Astrocyte (in vitro differentiated cells and primary cell): ENCODE measurements at regions not wholly inside any gene's neighbourhood (a gene's known extent, or its start where the extent isn't known, plus 50 kb on each side); places are given as distances from the start of the nearest gene placed in this dataset.
A peak's percentile ranks its signal among the peaks of the same experiment; 100 is the strongest.

Source experiments
- DNase-seq: peaks from one replicate; pipeline ENCODE4 v3.0.0-alpha.2; 2010; ENCODE audit warnings: low read depth
- FAIRE-seq: peaks from 2 replicates; lab custom pipeline; 2011; peaks lifted over from hg19 to GRCh38; lab: Jason Lieb, UNC
- H2AFZ ChIP-seq: 2 replicates; pipeline ENCODE4 v1.6.0; 2012; ENCODE audit warnings: low read depth, low read length, inconsistent platforms
- H3K27ac ChIP-seq: 2 replicates; pipeline ENCODE4 v1.5.1; 2011; ENCODE audit warnings: low read depth, low read length, inconsistent platforms
- H3K27me3 ChIP-seq: 2 replicates; pipeline ENCODE4 v1.6.0; 2011; ENCODE audit warnings: low read length, inconsistent platforms; ENCODE audit not compliant: insufficient read depth
- H3K36me3 ChIP-seq: 2 replicates; pipeline ENCODE4 v1.5.1; 2011; ENCODE audit warnings: low read length, inconsistent platforms; ENCODE audit not compliant: insufficient read depth
- H3K4me1 ChIP-seq: 2 replicates; pipeline ENCODE4 v1.5.1; 2011; ENCODE audit warnings: low read length, inconsistent platforms; ENCODE audit not compliant: insufficient read depth
- H3K4me2 ChIP-seq: 2 replicates; pipeline ENCODE4 v1.6.0; 2012; ENCODE audit warnings: low read length, inconsistent platforms
- H3K4me3 ChIP-seq: 2 replicates; pipeline ENCODE4 v1.5.1; 2011; ENCODE audit warnings: low read depth, mild to moderate bottlenecking, low read length, inconsistent platforms; ENCODE audit not compliant: insufficient read depth
- H3K79me2 ChIP-seq: 2 replicates; pipeline ENCODE4 v1.6.0; 2012; ENCODE audit warnings: mild to moderate bottlenecking, low read length, inconsistent platforms; ENCODE audit not compliant: insufficient read depth
- H3K9ac ChIP-seq: 2 replicates; pipeline ENCODE4 v1.6.0; 2012; ENCODE audit warnings: mild to moderate bottlenecking, low read length, inconsistent platforms
- H3K9me3 ChIP-seq: 2 replicates; pipeline ENCODE4 v1.5.1; 2012; ENCODE audit warnings: low read depth, mild to moderate bottlenecking, low read length, inconsistent platforms; ENCODE audit not compliant: insufficient read depth
- H4K20me1 ChIP-seq: 2 replicates; pipeline ENCODE4 v1.6.0; 2012; ENCODE audit warnings: low read length, inconsistent platforms; ENCODE audit not compliant: insufficient read depth
- H3K27ac Mint-ChIP-seq: one replicate; pipeline ENCODE4 v1.8.0; 2021; ENCODE audit warnings: mild to moderate bottlenecking, mixed read lengths; ENCODE audit not compliant: unreplicated experiment
- H3K27me3 Mint-ChIP-seq: one replicate; pipeline ENCODE4 v1.8.0; 2021; ENCODE audit warnings: low read depth, mixed read lengths; ENCODE audit not compliant: unreplicated experiment
- H3K36me3 Mint-ChIP-seq: one replicate; pipeline ENCODE4 v1.8.0; 2021; ENCODE audit warnings: low read depth, mixed read lengths; ENCODE audit not compliant: unreplicated experiment
- H3K4me1 Mint-ChIP-seq: one replicate; pipeline ENCODE4 v1.8.0; 2021; ENCODE audit warnings: low read depth, mixed read lengths; ENCODE audit not compliant: unreplicated experiment
- H3K4me3 Mint-ChIP-seq: one replicate; pipeline ENCODE4 v1.8.0; 2021; ENCODE audit warnings: mild to moderate bottlenecking, moderate library complexity, mixed read lengths; ENCODE audit not compliant: unreplicated experiment
- H3K9me3 Mint-ChIP-seq: one replicate; pipeline ENCODE4 v1.8.0; 2021; ENCODE audit warnings: mild to moderate bottlenecking, mixed read lengths; ENCODE audit not compliant: unreplicated experiment
- CTCF ChIP-seq: IDR thresholded peaks from 2 replicates; pipeline ENCODE4 v1.5.1; 2011; ENCODE audit warnings: low read depth, mild to moderate bottlenecking, inconsistent platforms, low read length, moderate library complexity; ENCODE audit not compliant: insufficient read depth
- EZH2 ChIP-seq: IDR thresholded peaks from 2 replicates; pipeline ENCODE4 v1.6.1; 2012; ENCODE audit warnings: mild to moderate bottlenecking, low read length, inconsistent platforms; ENCODE audit not compliant: insufficient read depth

GRCh38 chr5:2894736-2895135, 143.3 kb upstream of the IRX2 start:
- no peaks in the 10 kb centered on the region for H4K20me1 ChIP-seq
- no peak overlapping the region for H3K4me2 ChIP-seq
- no peak for TF ChIP-seq EZH2
- TF ChIP-seq CTCF = no peak
- H3K27ac ChIP-seq = no peak overlapping the region
- H2AFZ ChIP-seq = no peak overlapping the region
- Mint-ChIP-seq H3K4me3 (no peak overlapping the region), H3K9me3 (no peaks in the 10 kb centered on the region), H3K27ac (peak overlapping the region; percentile 41), H3K36me3 (no peaks in the 10 kb centered on the region), H3K4me1 (no peaks in the 10 kb centered on the region), H3K27me3 (peaks cover 23% of the 10 kb centered on the region)
- DNase-seq = no peak
- H3K27me3 ChIP-seq = no peaks in the 10 kb centered on the region
- H3K9ac ChIP-seq = no peak overlapping the region
- H3K36me3 ChIP-seq = no peaks in the 10 kb centered on the region
- H3K9me3 ChIP-seq = peaks cover 17% of the 10 kb centered on the region
- H3K4me3 ChIP-seq = no peak overlapping the region
- no peaks in the 10 kb centered on the region for H3K79me2 ChIP-seq
- H3K4me1 ChIP-seq = no peaks in the 10 kb centered on the region
- FAIRE-seq = no peak

GRCh38 chr5:2894316-2894715, 142.8 kb upstream of the IRX2 start:
- no peak overlapping the region for H3K4me3 ChIP-seq
- no peak overlapping the region for H3K4me2 ChIP-seq
- H3K4me3 Mint-ChIP-seq = no peak overlapping the region
- H3K27me3 ChIP-seq = no peaks in the 10 kb centered on the region
- H3K9me3 Mint-ChIP-seq = no peaks in the 10 kb centered on the region
- FAIRE-seq (no peak), DNase-seq (no peak)
- H3K9ac ChIP-seq = no peak overlapping the region
- no peak overlapping the region for H2AFZ ChIP-seq
- no peaks in the 10 kb centered on the region for H4K20me1 ChIP-seq
- H3K4me1 ChIP-seq = no peaks in the 10 kb centered on the region
- H3K79me2 ChIP-seq = no peaks in the 10 kb centered on the region
- peaks cover 17% of the 10 kb centered on the region for H3K9me3 ChIP-seq
- TF ChIP-seq CTCF (no peak), EZH2 (no peak)
- no peak overlapping the region for H3K27ac Mint-ChIP-seq
- H3K36me3 Mint-ChIP-seq = no peaks in the 10 kb centered on the region
- H3K27ac ChIP-seq = no peak overlapping the region
- H3K4me1 Mint-ChIP-seq = no peaks in the 10 kb centered on the region
- H3K36me3 ChIP-seq = no peaks in the 10 kb centered on the region
- H3K27me3 Mint-ChIP-seq = peaks cover 23% of the 10 kb centered on the region

DNA sequence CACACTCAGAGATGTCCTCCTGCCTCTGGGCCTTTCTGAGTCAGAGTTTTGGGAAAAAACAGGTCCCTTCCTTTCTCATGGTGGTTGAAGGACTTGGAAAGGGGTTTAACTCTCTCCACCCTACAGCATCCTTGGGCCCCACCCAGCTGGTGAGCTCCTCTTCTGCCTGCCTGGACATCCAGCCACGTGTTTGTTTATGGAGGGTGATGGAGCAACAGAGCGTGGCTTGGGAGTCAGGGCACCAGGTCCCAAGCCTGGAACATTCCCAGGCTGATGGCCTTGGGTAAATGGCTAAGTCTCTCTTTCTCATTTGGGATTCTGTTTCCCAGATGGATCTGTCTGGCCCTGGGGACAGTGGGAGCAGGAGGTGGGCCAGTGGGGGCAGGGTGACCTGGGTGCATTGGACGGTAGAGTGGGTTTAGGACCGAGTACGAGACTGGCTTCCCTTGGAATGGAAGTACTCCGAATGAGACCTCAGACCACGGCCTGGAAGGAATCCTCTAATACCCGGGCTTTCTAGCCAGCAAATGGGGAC, 141.1 kb upstream of the IRX2 start:
- Histone ChIP-seq H3K4me1 (no peaks in the 10 kb centered on the region), H3K27me3 (no peaks in the 10 kb centered on the region), H3K4me3 (no peak overlapping the region), H3K9ac (no peak overlapping the region), H2AFZ (no peak overlapping the region), H4K20me1 (no peaks in the 10 kb centered on the region), H3K9me3 (peaks cover 26% of the 10 kb centered on the region), H3K36me3 (no peaks in the 10 kb centered on the region), H3K27ac (no peak overlapping the region), H3K4me2 (no peak overlapping the region), H3K79me2 (no peaks in the 10 kb centered on the region)
- DNase-seq (no peak), FAIRE-seq (no peak)
- no peak for TF ChIP-seq CTCF
- TF ChIP-seq EZH2 = no peak
- Mint-ChIP-seq H3K36me3 (no peaks in the 10 kb centered on the region), H3K9me3 (no peaks in the 10 kb centered on the region), H3K4me3 (no peak overlapping the region), H3K27ac (no peak overlapping the region), H3K4me1 (no peaks in the 10 kb centered on the region), H3K27me3 (peaks cover 20% of the 10 kb centered on the region)
